A549 (cell line): ENCODE measurements at regions not wholly inside any gene's neighbourhood (a gene's known extent, or its start where the extent isn't known, plus 50 kb on each side); places are given as distances from the start of the nearest gene placed in this dataset.

Experiments
- ATAC-seq, 2 experiments: fragments of 200-7000 bp in 1 of 2; fragments of >200 bp in 1 of 2; cut with Nextera tagmentation in 1 of 2; cut with Tn5 transposase in 1 of 2; 3 replicates each; pipeline versions ENCODE4 v1.8.0 to v1.9.1; 2018 to 2020; ENCODE audit warnings: mild to moderate bottlenecking in 1 of 2, moderate library complexity in 1 of 2
- CTCF ChIA-PET: fragments of 300-600 bp; sonication (Branson Sonifier 250); formaldehyde crosslinking; extraction: SDS; loops from one replicate; lab custom pipeline; 2021; ENCODE audit warnings: antibody characterized with exemption, inconsistent platforms; lab: Yijun Ruan, JAX
- POLR2A ChIA-PET: fragments of 350-600 bp; formaldehyde crosslinking; extraction: SDS; loops from one replicate; lab custom pipeline; 2021; ENCODE audit warnings: antibody characterized with exemption, inconsistent platforms; lab: Yijun Ruan, JAX
- DNase-seq, 2 experiments: peaks; one replicate each; pipeline versions ENCODE4 v3.0.0 to v3.0.0-alpha.2; 2011 to 2016; ENCODE audit warnings: low read depth in 1 of 2, low spot score in 1 of 2
- FAIRE-seq: peaks from 2 replicates; lab custom pipeline; 2011; peaks lifted over from hg19 to GRCh38; lab: Jason Lieb, UNC
- H3K27ac ChIP-seq, 2 experiments: fragments of >200 bp; sonication (Bioruptor Twin); formaldehyde crosslinking; 3 replicates each; pipeline ENCODE4 v1.5.1; 2016 to 2017
- H3K4me1 ChIP-seq: fragments of >200 bp; sonication (Bioruptor Twin); formaldehyde crosslinking; 3 replicates; pipeline ENCODE4 v1.6.1; 2016
- H3K4me2 ChIP-seq: fragments of >200 bp; sonication (Bioruptor Twin); formaldehyde crosslinking; 3 replicates; pipeline ENCODE4 v1.6.1; 2016
- H3K4me3 ChIP-seq: fragments of >200 bp; sonication (Bioruptor Twin); formaldehyde crosslinking; 3 replicates; pipeline ENCODE4 v1.5.1; 2016
- H3K9me3 ChIP-seq: fragments of >200 bp; sonication (Bioruptor Twin); formaldehyde crosslinking; 3 replicates; pipeline ENCODE4 v1.6.1; 2016
- BCL3 ChIP-seq: fragments of >200 bp; sonication (Bioruptor Twin); formaldehyde crosslinking; IDR thresholded peaks from 3 replicates; pipeline ENCODE4 v1.6.1; 2016
- CHD2 ChIP-seq: fragments of 150-350 bp; IDR thresholded peaks from 2 replicates; pipeline ENCODE4 v1.6.1; 2014; ENCODE audit warnings: low read length; ENCODE audit not compliant: partially characterized antibody
- EHF ChIP-seq: fragments of 250-450 bp; sonication (Bioruptor Pico); IDR thresholded peaks from 2 replicates; pipeline ENCODE4 v1.5.0; 2020; ENCODE audit warnings: mild to moderate bottlenecking
- ELK1 ChIP-seq: fragments of 150-350 bp; IDR thresholded peaks from 2 replicates; pipeline ENCODE4 v1.6.1; 2014; ENCODE audit warnings: low read depth, mild to moderate bottlenecking, low read length
- FOSL2 ChIP-seq, 2 experiments: fragments of 450-650 bp in 1 of 2; fragments of >200 bp in 1 of 2; sonication (Bioruptor Twin) in 1 of 2; formaldehyde crosslinking; IDR thresholded peaks; 2 replicates each; pipeline versions ENCODE4 v1.5.0 to v1.6.1; 2016 to 2020; ENCODE audit warnings: mild to moderate bottlenecking in 1 of 2, moderate library complexity in 1 of 2
- FOXS1 ChIP-seq: fragments of 250-450 bp; sonication (Bioruptor Pico); IDR thresholded peaks from 2 replicates; pipeline ENCODE4 v1.5.0; 2020; ENCODE audit warnings: mild to moderate bottlenecking, moderate library complexity
- GATA3 ChIP-seq: IDR thresholded peaks from 2 replicates; pipeline ENCODE4 v1.6.1; 2012; ENCODE audit warnings: borderline replicate concordance
- HOXB5 ChIP-seq: fragments of 250-450 bp; sonication (Bioruptor Pico); IDR thresholded peaks from 2 replicates; pipeline ENCODE4 v1.5.0; 2020; ENCODE audit warnings: mild to moderate bottlenecking, moderate library complexity
- MAFK ChIP-seq: fragments of 450-650 bp; IDR thresholded peaks from 2 replicates; pipeline ENCODE4 v1.6.1; 2014; ENCODE audit not compliant: partially characterized antibody
- NR3C1 ChIP-seq: fragments of >200 bp; sonication (Bioruptor Twin); formaldehyde crosslinking; IDR thresholded peaks from 3 replicates; pipeline ENCODE4 v1.6.1; 2017
- RAD21 ChIP-seq, 2 experiments: fragments of >200 bp in 1 of 2; sonication (Bioruptor Twin) in 1 of 2; formaldehyde crosslinking in 1 of 2; IDR thresholded peaks in 1 of 2; conservative IDR thresholded peaks in 1 of 2; 2 replicates in 1 of 2; 3 replicates in 1 of 2; pipeline ENCODE4 v1.6.1; 2012 to 2018; ENCODE audit warnings: inconsistent platforms in 1 of 2
- RCOR1 ChIP-seq: fragments of 150-350 bp; IDR thresholded peaks from 2 replicates; pipeline ENCODE4 v1.6.1; 2014; ENCODE audit warnings: antibody characterized with exemption, low read length, low read depth
- RNF2 ChIP-seq: fragments of 200-600 bp; sonication (generic); IDR thresholded peaks from 2 replicates; pipeline ENCODE4 v1.6.1; 2016; ENCODE audit warnings: low read depth, mild to moderate bottlenecking, antibody characterized with exemption, moderate library complexity, borderline replicate concordance
- SMC3 ChIP-seq: fragments of >200 bp; sonication (Bioruptor Twin); formaldehyde crosslinking; IDR thresholded peaks from 3 replicates; pipeline ENCODE4 v1.6.1; 2018; ENCODE audit warnings: inconsistent platforms
- TP53 ChIP-seq: fragments of 250-450 bp; sonication (Bioruptor Pico); IDR thresholded peaks from 2 replicates; pipeline ENCODE4 v1.5.0; 2021; ENCODE audit warnings: mild to moderate bottlenecking, moderate library complexity
- USF2 ChIP-seq: fragments of 450-650 bp; IDR thresholded peaks from 2 replicates; pipeline ENCODE4 v1.6.1; 2014; ENCODE audit warnings: antibody characterized with exemption
- ZC3H11A ChIP-seq: fragments of 450-650 bp; IDR thresholded peaks from 2 replicates; pipeline ENCODE4 v1.6.1; 2014; ENCODE audit warnings: antibody characterized with exemption, mild to moderate bottlenecking
- ZNF302 ChIP-seq: fragments of 250-450 bp; sonication (Bioruptor Pico); IDR thresholded peaks from 2 replicates; pipeline ENCODE4 v1.9.0; 2021; ENCODE audit warnings: inconsistent platforms, mild to moderate bottlenecking, moderate library complexity
- ZSCAN20 ChIP-seq: fragments of 250-450 bp; sonication (Bioruptor Pico); IDR thresholded peaks from 2 replicates; pipeline ENCODE4 v1.8.0; 2022; ENCODE audit warnings: mild to moderate bottlenecking, moderate library complexity
- WGBS: methylation state at CpG from one replicate; pipeline ENCODE4 v1.1.6; 2017; ENCODE audit errors: missing lambda C conversion rate; 5-methylcytosine and 5-hydroxymethylcytosine counted together
- TF ChIP-seq, protein P1 (sequence below): IDR thresholded peaks from 2 replicates; pipeline ENCODE4 v1.6.1; 2012

DNA sequence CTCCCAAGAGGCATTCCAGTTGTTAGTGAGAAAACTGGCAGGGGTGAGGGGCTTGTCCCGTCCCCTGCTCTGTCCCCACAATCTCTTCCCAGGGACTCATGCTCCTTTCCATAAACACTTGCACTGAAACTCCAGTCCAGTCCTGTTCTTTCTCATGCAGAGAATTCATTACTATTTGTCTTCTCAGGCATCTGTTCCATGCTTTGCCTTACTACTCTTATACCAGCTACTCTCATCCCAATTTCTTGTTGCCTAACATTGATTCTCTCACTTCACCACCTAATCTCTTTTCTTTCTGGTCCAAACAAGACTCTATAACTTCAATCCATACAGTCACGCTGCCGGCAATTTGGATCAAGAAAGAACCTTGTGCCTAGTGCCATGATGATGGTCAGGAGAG is 97.1 kb upstream of the VEGFC start:
- FAIRE-seq (no peak), DNase-seq (no peak), ATAC-seq (no peak)
- Histone ChIP-seq H3K4me2 (no peak overlapping the region), H3K9me3 (no peaks in the 10 kb centered on the region), H3K4me1 (peaks cover 5% of the 10 kb centered on the region; the same call in 1 of the 3 replicates), H3K4me3 (no peak overlapping the region), H3K27ac (no peak overlapping the region)
- CTCF ChIA-PET = no interaction called here
- 82% methylated on average over 3 of the region's 3 CpGs for whole genome bisulfite sequencing
- no peak for TF ChIP-seq MAFK
- TF ChIP-seq SMC3 = no peak
- TF ChIP-seq FOSL2 (IDR thresholded peaks at IDR 0.05) = no peak
- TF ChIP-seq FOSL2 (CRISPR knock-in tag; IDR thresholded peaks at IDR 0.05) = no peak
- TF ChIP-seq RNF2 = no peak
- no peak for TF ChIP-seq RAD21 (conservative IDR thresholded peaks at IDR 0.05 in 1 of 2, IDR thresholded peaks at IDR 0.05 in 1 of 2)
- POLR2A ChIA-PET = no interaction called here

- ATAC-seq (no peak), FAIRE-seq (no peak), DNase-seq (no peak)
- no peaks in the 10 kb centered on the region for H3K4me1 ChIP-seq
- no peak overlapping the region for H3K4me2 ChIP-seq
- POLR2A ChIA-PET = no interaction called here
- no peak overlapping the region for H3K27ac ChIP-seq
- 86% methylated on average over 3 of the region's 3 CpGs for WGBS
- TF ChIP-seq ELK1 (no peak), CHD2 (no peak), MAFK (no peak), ZC3H11A (no peak), GATA3 (no peak), TP53 (no peak)
- TF ChIP-seq, protein P1, sequence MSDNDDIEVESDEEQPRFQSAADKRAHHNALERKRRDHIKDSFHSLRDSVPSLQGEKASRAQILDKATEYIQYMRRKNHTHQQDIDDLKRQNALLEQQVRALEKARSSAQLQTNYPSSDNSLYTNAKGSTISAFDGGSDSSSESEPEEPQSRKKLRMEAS = no peak
- CTCF ChIA-PET = no interaction called here
- H3K9me3 ChIP-seq = no peaks in the 10 kb centered on the region
- H3K4me3 ChIP-seq = no peak overlapping the region
These were observed 101.8 kb upstream of the VEGFC start for GRCh38 chr4:176894498-176894897.

DNA sequence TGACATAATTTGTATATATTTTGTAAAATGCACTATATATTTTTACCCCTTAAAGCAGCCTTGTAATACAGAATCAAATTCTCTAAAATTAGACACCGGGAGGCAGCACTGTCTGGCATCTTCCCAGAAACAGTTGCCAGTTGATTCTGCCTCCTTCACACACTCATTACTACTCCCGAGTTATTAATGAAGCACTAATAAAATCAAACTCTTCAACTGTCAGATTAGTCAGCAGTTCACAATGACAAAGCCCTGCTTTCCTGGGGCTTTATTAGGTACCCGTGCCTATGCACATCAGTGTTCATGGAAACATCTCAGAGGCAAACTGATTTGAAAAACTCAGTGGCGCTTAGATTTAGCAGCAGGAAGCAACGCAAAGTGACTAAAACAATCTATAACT is 103.5 kb upstream of the VEGFC start:
- POLR2A ChIA-PET = no interaction called here
- no peak overlapping the region for H3K4me3 ChIP-seq
- TF ChIP-seq BCL3 = no peak
- TF ChIP-seq, protein P1 = no peak
- TF ChIP-seq ZC3H11A = no peak
- no peak for TF ChIP-seq RCOR1
- no peak for TF ChIP-seq MAFK
- no peak for TF ChIP-seq ZSCAN20 (CRISPR knock-in tag)
- no peak for TF ChIP-seq FOXS1 (CRISPR knock-in tag)
- TF ChIP-seq ZNF302 = no peak
- TF ChIP-seq USF2 = no peak
- no peak for TF ChIP-seq HOXB5
- no peak for TF ChIP-seq EHF
- no peak for TF ChIP-seq GATA3
- TF ChIP-seq NR3C1 = no peak
- TF ChIP-seq SMC3 = no peak
- TF ChIP-seq, all 56 proteins: peak for 0
- ATAC-seq (no peak), DNase-seq (no peak), FAIRE-seq (no peak)
- Histone ChIP-seq H3K4me1 (peaks cover 6% of the 10 kb centered on the region; the same call in 1 of the 3 replicates), H3K27ac (no peak overlapping the region), H3K4me2 (no peak overlapping the region), H3K9me3 (no peaks in the 10 kb centered on the region)
- WGBS = 70% methylated on average over 5 of the region's 5 CpGs
- CTCF ChIA-PET = no interaction called here
